Epithelial cell of proximal tubule (primary cell): ENCODE measurements at regions not wholly inside any gene's neighbourhood (a gene's known extent, or its start where the extent isn't known, plus 50 kb on each side); places are given as distances from the start of the nearest gene placed in this dataset.

Source experiments
- DNase-seq: peaks from one replicate; pipeline ENCODE4 v3.0.0-alpha.2; 2011; ENCODE audit warnings: low read depth
- H3K4me3 ChIP-seq: 2 replicates; pipeline ENCODE4 v1.5.1; 2011; ENCODE audit warnings: low read depth, mild to moderate bottlenecking, low read length
- TF ChIP-seq, protein P1 (sequence below): conservative IDR thresholded peaks from 2 replicates; pipeline ENCODE4 v1.5.1; 2012; ENCODE audit warnings: low read depth, mild to moderate bottlenecking, low read length

DNA sequence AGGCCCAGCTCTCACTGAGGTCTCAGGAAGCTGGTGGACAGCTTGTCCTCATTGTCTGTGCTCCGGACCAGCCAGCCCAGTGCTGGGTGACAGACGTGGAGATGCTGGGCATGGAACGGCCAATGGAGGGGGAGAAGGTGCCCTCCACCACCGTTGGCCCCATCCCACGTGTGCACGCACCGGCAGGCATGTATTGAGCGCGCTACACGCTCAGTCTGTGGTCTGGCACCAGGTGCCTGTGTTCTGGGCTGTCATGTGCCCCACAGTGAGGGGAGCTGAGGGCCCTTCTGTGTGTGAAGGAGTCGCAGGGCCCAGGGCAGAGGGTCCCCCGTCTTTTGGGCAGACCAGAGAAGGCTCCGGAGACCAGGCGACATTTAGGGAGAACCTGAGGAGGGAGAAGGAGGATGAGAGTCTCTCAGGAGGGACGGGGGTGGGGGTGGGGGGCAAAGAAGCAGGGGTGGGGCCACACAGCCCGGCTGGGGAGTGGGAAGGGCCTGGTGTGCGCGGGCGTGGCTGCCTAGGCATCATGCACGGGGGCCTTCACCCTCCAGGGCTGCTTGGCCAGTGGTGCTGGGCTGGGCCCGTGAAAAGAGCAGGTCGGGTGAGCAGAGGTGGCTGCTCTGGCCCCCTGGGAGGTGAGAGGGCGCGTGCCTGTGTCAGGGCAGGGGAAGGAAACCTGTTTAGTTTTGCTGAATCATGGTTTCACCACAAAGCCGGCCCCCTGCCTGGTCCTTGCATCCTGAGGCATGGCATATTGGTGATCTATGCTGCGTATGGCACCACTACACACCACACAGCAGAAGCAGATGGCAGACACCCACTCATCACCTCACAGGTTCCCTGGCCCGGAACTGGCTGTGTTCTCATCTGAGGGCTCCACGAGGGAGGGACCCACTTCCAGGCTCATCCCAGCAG, 86.7 kb upstream of the TTC34 start:
- H3K4me3 ChIP-seq = no peak overlapping the region
- TF ChIP-seq, protein P1, sequence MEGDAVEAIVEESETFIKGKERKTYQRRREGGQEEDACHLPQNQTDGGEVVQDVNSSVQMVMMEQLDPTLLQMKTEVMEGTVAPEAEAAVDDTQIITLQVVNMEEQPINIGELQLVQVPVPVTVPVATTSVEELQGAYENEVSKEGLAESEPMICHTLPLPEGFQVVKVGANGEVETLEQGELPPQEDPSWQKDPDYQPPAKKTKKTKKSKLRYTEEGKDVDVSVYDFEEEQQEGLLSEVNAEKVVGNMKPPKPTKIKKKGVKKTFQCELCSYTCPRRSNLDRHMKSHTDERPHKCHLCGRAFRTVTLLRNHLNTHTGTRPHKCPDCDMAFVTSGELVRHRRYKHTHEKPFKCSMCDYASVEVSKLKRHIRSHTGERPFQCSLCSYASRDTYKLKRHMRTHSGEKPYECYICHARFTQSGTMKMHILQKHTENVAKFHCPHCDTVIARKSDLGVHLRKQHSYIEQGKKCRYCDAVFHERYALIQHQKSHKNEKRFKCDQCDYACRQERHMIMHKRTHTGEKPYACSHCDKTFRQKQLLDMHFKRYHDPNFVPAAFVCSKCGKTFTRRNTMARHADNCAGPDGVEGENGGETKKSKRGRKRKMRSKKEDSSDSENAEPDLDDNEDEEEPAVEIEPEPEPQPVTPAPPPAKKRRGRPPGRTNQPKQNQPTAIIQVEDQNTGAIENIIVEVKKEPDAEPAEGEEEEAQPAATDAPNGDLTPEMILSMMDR = no peak
- DNase-seq = no peak

DNA sequence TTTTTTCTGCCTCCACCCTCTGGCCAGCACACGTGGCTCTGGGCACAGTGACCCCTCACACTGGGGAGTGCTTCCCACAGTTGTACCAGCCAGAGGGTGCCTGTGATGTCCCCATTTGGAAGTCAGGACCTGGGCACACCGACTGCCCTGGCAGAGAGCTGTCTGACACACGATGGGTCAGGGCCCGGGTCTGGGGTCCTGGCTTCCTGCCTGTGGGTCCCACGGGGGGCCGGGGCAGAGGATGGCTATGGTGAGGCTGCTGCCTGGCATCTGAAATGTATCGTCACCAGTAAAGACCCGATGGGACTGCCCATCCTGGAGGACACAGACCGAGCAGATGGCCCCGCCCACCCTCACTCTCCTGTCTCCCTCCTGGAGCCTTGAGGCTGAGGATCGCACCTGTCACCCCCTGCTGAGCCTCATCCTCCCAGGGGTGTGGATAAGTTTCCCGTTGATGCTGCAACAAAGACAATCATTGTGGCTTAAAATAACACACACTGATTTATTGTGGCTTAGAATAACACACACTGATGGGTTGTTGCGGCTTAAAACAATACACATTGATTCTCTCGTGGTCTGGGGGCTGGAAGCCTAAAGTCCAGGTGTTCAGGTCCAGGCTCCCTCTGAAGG, 88.8 kb upstream of the TTC34 start:
- TF ChIP-seq, protein P1 = no peak
- no peak for DNase-seq
- H3K4me3 ChIP-seq = no peak overlapping the region

- TF ChIP-seq, protein P1 = no peak
- no peak for DNase-seq
- no peak overlapping the region for H3K4me3 ChIP-seq
Observed at GRCh38 chr1:2891923-2892448, 90.5 kb upstream of the TTC34 start.

DNA sequence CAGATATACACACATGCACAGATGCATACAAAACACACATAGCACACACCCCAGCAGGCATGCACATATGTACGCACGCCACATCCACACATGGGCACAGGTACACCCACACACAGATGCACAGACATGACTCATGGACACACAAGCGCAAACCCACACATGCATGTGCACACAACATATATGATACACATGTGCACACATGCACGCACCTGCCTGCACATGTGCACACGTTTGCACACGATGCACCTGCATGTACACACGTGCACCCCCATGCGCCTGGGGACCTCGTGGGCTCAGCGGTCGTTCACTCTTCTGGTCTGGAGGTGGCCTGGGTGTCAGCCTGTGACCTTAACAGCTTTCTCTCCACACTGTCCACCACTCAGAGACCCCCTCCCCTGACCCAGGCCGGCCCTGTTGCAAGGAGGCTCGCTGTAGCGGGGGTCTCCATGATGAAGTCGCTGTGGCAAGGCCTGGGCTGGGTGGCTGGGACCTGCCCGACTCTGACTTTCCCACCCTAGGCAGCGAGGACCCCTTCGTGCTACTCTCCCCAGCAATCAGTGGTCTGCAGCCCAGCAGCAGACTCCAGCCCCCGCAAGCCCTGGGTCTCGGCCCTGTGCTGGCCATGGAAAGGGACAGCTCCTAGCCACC, 92.1 kb upstream of the TTC34 start:
- TF ChIP-seq, protein P1 = no peak
- H3K4me3 ChIP-seq = no peak overlapping the region
- DNase-seq = no peak

DNA sequence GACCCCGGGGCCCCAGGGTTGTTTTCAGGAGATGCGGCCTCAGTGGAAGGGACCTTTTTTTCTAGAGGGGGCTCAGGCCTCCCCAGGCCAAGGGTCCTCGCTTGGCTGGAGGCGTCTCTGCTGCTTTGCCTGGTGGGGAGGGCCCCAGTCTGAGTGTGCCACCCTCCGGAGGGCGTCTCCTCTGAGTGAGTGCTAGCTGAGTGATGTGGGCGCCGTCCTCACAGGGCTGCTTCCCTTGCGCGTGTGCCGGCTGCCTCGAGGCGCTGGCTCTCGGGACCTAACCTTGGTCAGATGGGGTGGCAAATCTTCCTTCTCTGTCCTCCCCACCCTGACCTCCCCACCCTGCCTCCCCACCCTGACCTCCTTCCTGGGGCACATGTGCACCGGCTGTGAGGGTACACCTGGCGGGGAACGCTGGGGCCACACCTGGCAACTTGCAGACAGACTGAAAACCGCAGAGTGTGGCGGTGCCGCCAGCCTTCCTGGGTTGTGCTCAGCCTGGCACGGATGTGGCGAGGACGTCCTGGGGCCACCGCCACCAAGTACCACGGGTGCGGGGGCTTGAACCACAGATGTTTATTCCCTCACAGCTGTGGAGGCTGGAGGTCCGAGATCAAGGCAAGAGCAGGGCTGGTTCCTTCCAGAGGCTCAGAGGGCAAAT, 93.0 kb upstream of the TTC34 start:
- no peak for DNase-seq
- TF ChIP-seq, protein P1 = no peak
- H3K4me3 ChIP-seq = no peak overlapping the region

DNA sequence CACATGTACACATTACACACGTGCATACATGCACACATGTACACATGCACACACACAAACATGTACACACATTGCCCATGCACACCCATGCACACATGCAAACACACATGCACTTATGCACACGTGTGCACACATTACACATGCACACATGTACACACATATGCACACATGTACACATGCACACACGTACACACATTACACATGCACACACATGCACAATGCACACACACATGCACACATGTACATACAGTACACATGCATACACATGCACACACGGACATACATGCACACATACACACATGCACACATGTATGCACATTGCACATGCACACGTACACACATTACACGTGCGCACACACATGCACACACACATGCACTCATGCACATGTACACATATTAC, 95.3 kb upstream of the TTC34 start:
- DNase-seq = no peak
- TF ChIP-seq, protein P1 = no peak
- H3K4me3 ChIP-seq = no peak overlapping the region
